Kidney epithelial cell (primary cell): ENCODE measurements at regions not wholly inside any gene's neighbourhood (a gene's known extent, or its start where the extent isn't known, plus 50 kb on each side); places are given as distances from the start of the nearest gene placed in this dataset.

ENCODE experiments used
- DNase-seq: peaks from one replicate; pipeline ENCODE4 v3.0.0-alpha.2; 2010; ENCODE audit warnings: low read depth
- H3K27me3 ChIP-seq: 2 replicates; pipeline ENCODE4 v1.6.0; 2011; ENCODE audit warnings: low read length; ENCODE audit not compliant: control insufficient read depth, insufficient read depth
- H3K36me3 ChIP-seq: 2 replicates; pipeline ENCODE4 v1.5.1; 2011; ENCODE audit warnings: low read length; ENCODE audit not compliant: control insufficient read depth, insufficient read depth
- H3K4me3 ChIP-seq: 2 replicates; pipeline ENCODE4 v1.5.1; 2011; ENCODE audit warnings: low read depth, mild to moderate bottlenecking, control low read depth, low read length
- TF ChIP-seq, protein P1 (sequence below): IDR thresholded peaks from 2 replicates; pipeline ENCODE4 v1.5.1; 2011; ENCODE audit warnings: mild to moderate bottlenecking, moderate library complexity, low read length, control low read depth, inconsistent platforms; ENCODE audit not compliant: insufficient read depth, poor library complexity, severe bottlenecking

DNA sequence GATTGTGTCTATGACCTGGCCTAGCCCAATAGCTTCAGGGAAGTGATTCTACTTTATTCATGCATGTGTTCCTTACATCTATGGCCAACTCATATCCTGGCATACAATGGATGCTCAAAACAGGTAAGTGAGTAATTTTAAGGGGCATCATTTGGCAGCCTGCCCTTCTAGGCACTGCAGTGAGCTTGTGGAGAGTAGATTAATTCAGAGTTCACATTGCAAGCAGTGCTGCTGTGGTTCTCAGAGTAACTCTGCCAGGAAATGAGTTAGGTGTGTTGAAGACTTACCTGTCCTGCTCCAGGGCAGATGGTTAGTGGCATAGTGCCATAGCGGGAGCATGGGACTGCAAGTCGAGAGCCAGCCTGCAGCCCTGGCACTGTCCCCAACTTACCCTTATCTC lies 158.0 kb downstream of the SCP2D1 start:
- Histone ChIP-seq H3K4me3 (no peak overlapping the region), H3K27me3 (no peaks in the 10 kb centered on the region), H3K36me3 (no peaks in the 10 kb centered on the region)
- DNase-seq = no peak
- TF ChIP-seq, protein P1, sequence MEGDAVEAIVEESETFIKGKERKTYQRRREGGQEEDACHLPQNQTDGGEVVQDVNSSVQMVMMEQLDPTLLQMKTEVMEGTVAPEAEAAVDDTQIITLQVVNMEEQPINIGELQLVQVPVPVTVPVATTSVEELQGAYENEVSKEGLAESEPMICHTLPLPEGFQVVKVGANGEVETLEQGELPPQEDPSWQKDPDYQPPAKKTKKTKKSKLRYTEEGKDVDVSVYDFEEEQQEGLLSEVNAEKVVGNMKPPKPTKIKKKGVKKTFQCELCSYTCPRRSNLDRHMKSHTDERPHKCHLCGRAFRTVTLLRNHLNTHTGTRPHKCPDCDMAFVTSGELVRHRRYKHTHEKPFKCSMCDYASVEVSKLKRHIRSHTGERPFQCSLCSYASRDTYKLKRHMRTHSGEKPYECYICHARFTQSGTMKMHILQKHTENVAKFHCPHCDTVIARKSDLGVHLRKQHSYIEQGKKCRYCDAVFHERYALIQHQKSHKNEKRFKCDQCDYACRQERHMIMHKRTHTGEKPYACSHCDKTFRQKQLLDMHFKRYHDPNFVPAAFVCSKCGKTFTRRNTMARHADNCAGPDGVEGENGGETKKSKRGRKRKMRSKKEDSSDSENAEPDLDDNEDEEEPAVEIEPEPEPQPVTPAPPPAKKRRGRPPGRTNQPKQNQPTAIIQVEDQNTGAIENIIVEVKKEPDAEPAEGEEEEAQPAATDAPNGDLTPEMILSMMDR = no peak

DNA sequence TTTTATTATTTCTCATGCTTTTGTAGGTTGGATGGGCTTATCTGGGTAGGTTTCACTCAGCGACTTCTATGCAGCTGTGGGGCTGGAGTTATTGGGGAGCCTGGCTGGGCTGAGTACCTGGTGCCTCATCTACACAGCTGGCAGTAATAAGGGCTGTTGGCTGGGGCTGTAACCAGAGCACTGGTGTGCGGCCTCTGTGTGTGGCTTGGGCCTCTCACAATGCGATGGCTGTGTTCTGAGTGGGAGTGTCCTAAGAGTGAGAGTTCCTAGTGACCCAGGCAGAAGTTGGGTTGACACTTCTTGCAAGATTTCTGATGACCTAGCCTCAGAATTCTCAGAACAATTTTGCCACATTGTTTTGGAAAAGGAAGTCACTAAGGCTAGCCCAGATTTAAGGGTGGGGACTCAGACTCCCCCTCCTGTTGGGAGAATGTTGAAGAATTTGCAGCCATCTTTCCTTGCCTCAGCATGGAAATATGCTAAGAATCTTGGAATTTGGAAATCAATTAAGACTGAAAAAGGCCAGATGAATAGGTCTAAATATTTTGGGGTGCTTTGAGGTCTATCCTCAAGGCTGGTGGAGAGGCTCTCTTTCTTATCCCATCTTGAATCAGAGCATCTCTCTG lies 158.8 kb downstream of the SCP2D1 start:
- Histone ChIP-seq H3K27me3 (no peaks in the 10 kb centered on the region), H3K36me3 (no peaks in the 10 kb centered on the region), H3K4me3 (no peak overlapping the region)
- TF ChIP-seq, protein P1 = no peak
- no peak for DNase-seq

DNA sequence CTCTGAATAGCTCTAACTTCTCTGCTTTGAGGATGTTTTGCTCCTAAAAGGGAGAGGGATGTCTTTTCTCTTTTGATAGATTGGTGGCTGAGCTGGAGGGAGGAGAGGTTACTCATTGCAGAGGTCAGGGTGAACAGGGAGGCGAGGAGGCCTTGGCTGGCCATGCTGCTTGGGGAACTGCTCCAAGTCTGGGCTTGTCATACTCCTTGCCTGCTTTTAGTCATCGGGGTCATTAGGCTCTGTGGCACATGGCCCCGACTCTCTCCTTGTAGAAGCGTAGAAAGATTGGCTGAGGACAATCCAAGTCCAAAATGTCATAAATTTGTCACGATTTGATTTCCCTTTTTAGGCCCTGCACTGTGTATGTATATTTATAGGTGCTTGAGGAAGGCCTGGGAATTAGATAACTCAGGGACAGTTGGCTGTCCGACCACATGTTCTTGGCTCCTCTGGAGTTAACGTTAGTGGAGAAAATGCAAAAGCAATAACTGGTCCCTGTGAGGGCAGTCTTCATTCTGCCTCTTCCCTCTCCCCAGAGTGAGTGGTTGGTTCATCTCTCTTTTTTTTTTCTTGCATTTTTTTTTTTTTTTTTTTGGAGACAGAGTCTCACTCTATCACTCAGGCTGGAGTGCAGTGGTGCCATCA lies 160.1 kb downstream of the SCP2D1 start:
- H3K27me3 ChIP-seq = no peaks in the 10 kb centered on the region
- DNase-seq = no peak
- no peak overlapping the region for H3K4me3 ChIP-seq
- H3K36me3 ChIP-seq = no peaks in the 10 kb centered on the region
- TF ChIP-seq, protein P1 = no peak

DNA sequence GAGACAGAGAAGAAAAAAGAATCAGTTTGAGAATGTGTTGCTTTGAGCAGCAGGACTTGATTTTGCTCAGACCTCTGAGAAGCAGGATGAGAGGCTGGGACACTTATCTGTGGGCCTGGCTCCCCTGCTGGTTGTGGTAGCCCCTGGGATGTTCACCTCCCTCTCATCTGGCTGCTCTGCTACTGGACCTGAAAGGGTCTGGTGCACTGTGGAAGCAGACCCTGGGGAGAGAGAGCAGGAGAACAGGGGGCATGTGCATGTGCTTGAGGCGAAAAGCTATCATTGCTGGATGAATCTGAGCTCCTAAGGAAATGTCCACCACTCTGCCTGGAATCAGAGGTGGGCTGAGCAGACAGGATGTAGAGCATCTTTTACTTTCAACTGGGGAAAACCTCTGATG lies 161.1 kb downstream of the SCP2D1 start:
- H3K36me3 ChIP-seq = no peaks in the 10 kb centered on the region
- no peak for DNase-seq
- no peak overlapping the region for H3K4me3 ChIP-seq
- no peaks in the 10 kb centered on the region for H3K27me3 ChIP-seq
- TF ChIP-seq, protein P1 = no peak

DNA sequence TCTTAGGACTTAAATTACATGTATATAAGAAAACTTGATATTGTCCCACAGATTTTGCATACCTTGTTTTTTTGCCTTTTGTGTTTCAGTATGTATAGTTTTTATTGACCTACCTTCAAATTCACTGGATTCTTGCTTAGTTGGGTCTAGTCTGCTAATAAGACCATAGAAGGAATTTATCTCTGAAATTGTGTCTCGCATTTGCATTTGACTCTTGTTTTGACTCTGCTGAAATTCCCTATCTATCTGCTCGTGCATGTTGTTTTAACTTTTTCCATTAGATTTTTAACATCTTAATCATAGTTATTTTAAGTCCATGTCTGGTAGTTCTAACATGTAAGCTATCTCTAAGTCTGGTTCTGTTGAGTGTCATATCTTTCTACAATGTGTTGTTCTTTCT lies 163.9 kb downstream of the SCP2D1 start:
- DNase-seq = no peak
- Histone ChIP-seq H3K4me3 (no peak overlapping the region), H3K36me3 (no peaks in the 10 kb centered on the region), H3K27me3 (no peaks in the 10 kb centered on the region)
- TF ChIP-seq, protein P1 = no peak

DNA sequence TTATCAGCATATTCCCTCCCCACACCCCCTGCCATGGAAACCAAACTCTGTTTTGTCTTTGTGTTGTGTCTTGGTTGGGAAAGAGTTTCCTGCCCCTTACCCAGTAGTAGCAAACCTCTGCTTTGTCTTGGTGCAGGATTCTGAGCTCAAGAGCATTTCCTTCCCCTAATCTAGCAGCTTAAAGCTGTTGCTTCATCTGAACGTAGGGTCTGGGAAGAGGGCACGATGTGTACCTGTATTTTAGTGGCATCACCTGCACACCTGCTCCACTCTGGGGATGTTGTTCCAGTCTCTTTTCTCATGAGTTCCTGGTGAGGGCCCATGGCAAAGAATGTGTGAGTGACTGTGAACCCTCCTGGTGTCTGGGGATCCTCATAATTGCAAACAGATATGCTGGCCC lies 164.7 kb downstream of the SCP2D1 start:
- no peak for DNase-seq
- Histone ChIP-seq H3K27me3 (no peaks in the 10 kb centered on the region), H3K36me3 (no peaks in the 10 kb centered on the region), H3K4me3 (no peak overlapping the region)
- TF ChIP-seq, protein P1 = no peak
